ENCODE measurements at regions not wholly inside any gene's neighbourhood (a gene's known extent, or its start where the extent isn't known, plus 50 kb on each side); places are given as distances from the start of the nearest gene placed in this dataset.
"Not testable (repeated sequence)": the region's sequence is repeated elsewhere in the genome, so short reads cannot be mapped to it uniquely, and the experiment has no call there.

DNA sequence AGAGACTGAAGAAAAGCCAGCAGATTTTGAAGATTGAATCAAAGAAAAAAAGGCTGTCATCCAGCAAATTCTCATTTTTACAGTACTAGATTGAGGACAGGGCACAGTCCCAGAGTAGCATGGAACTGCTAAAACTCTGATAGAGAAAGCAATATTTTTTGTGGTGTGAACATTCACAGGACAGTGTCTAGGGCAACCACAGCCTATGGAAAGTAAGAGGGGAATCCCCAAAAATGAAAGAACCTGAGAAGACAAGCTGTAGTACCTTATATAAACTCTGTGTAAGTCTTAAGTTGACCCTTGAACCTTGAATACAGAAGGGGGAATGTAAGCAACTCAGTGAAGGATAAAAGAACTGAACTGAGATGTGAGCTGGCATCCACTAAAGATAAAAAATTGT, 540.3 kb downstream of the HINT1 start:
- H3K4me2 ChIP-seq (ENCODE audit: low read depth, low read length, poor library complexity, severe bottlenecking), result no peak overlapping the region
- no peak overlapping the region for H3K9ac ChIP-seq (ENCODE audit: low read length)
- no peaks in the 10 kb centered on the region for H3K79me2 ChIP-seq (ENCODE audit: low read length)
- no peaks in the 10 kb centered on the region for H3K9me2 ChIP-seq (replicated peaks; ENCODE audit: insufficient read depth, low read length)
- no peak overlapping the region for H3K27ac ChIP-seq (ENCODE audit: low read length)
- H3K9me3 ChIP-seq (ENCODE audit: low read length), result no peaks in the 10 kb centered on the region
- no peaks in the 10 kb centered on the region for H3K27me3 ChIP-seq (ENCODE audit: low read length)
- no peak for DNase-seq
- H3K4me3 ChIP-seq (ENCODE audit: low read length), result no peak overlapping the region
- H3K36me3 ChIP-seq (ENCODE audit: insufficient read depth, low read length), result no peaks in the 10 kb centered on the region
- H2AFZ ChIP-seq (ENCODE audit: low read length), result 0 out of 2 replicates have a peak overlapping the region, but pooled peaks have one; percentile 18
- no peaks in the 10 kb centered on the region for H4K20me1 ChIP-seq (ENCODE audit: insufficient read depth, low read depth, low read length)
- H3K4me1 ChIP-seq (ENCODE audit: low read length), result peaks cover 5% of the 10 kb centered on the region; the same call in 1 of the 2 replicates

GRCh38 chr5:130616161-130616560, 548.9 kb downstream of the HINT1 start:
- no peaks in the 10 kb centered on the region for H3K79me2 ChIP-seq (ENCODE audit: low read length)
- H4K20me1 ChIP-seq (ENCODE audit: insufficient read depth, low read depth, low read length), result no peaks in the 10 kb centered on the region
- no peak overlapping the region for H3K9ac ChIP-seq (ENCODE audit: low read length)
- H3K27ac ChIP-seq (ENCODE audit: low read length), result no peak overlapping the region
- no peak for DNase-seq
- no peak overlapping the region for H3K4me3 ChIP-seq (ENCODE audit: low read length)
- H3K4me1 ChIP-seq (ENCODE audit: low read length), result no peaks in the 10 kb centered on the region; the same call in 1 of the 2 replicates
- H3K9me2 ChIP-seq (replicated peaks; ENCODE audit: insufficient read depth, low read length), result no peaks in the 10 kb centered on the region
- no peaks in the 10 kb centered on the region for H3K9me3 ChIP-seq (ENCODE audit: low read length)
- H3K27me3 ChIP-seq (ENCODE audit: low read length), result no peaks in the 10 kb centered on the region
- no peaks in the 10 kb centered on the region for H3K36me3 ChIP-seq (ENCODE audit: insufficient read depth, low read length)
- H2AFZ ChIP-seq (ENCODE audit: low read length), result no peak overlapping the region
- no peak overlapping the region for H3K4me2 ChIP-seq (ENCODE audit: low read depth, low read length, poor library complexity, severe bottlenecking)

- Histone ChIP-seq H2AFZ (ENCODE audit: low read length) (no peak overlapping the region), H3K4me2 (ENCODE audit: low read depth, low read length, poor library complexity, severe bottlenecking) (peak overlapping the region; percentile 59), H3K27me3 (ENCODE audit: low read length) (no peaks in the 10 kb centered on the region), H3K36me3 (ENCODE audit: insufficient read depth, low read length) (no peaks in the 10 kb centered on the region), H3K79me2 (ENCODE audit: low read length) (no peaks in the 10 kb centered on the region), H3K4me1 (ENCODE audit: low read length) (peaks cover 51% of the 10 kb centered on the region), H3K9me2 (replicated peaks; ENCODE audit: insufficient read depth, low read length) (no peaks in the 10 kb centered on the region), H4K20me1 (ENCODE audit: insufficient read depth, low read depth, low read length) (no peaks in the 10 kb centered on the region), H3K9ac (ENCODE audit: low read length) (0 out of 2 replicates have a peak overlapping the region, but pooled peaks have one; percentile 4), H3K27ac (ENCODE audit: low read length) (peak overlapping the region; percentile 90), H3K4me3 (ENCODE audit: low read length) (0 out of 2 replicates have a peak overlapping the region, but pooled peaks have one; percentile 1), H3K9me3 (ENCODE audit: low read length) (no peaks in the 10 kb centered on the region)
- peak; percentile 95 for DNase-seq
These were observed 559.8 kb downstream of the HINT1 start for GRCh38 chr5:130605234-130605633.

GRCh38 chr5:130596647-130597046, 568.4 kb downstream of the HINT1 start:
- not testable (repeated sequence) for H3K36me3 ChIP-seq (ENCODE audit: insufficient read depth, low read length); H2AFZ ChIP-seq (ENCODE audit: low read length); H3K9me2 ChIP-seq (replicated peaks; ENCODE audit: insufficient read depth, low read length); DNase-seq; H3K4me2 ChIP-seq (ENCODE audit: low read depth, low read length, poor library complexity, severe bottlenecking); H3K79me2 ChIP-seq (ENCODE audit: low read length); H3K27me3 ChIP-seq (ENCODE audit: low read length); H3K9ac ChIP-seq (ENCODE audit: low read length); H3K27ac ChIP-seq (ENCODE audit: low read length); H3K9me3 ChIP-seq (ENCODE audit: low read length); H4K20me1 ChIP-seq (ENCODE audit: insufficient read depth, low read depth, low read length); H3K4me3 ChIP-seq (ENCODE audit: low read length)
- peaks cover 12% of the 10 kb centered on the region for H3K4me1 ChIP-seq (ENCODE audit: low read length)

GRCh38 chr5:130580264-130580663, 584.8 kb downstream of the HINT1 start:
- no peaks in the 10 kb centered on the region for H3K9me2 ChIP-seq (replicated peaks; ENCODE audit: insufficient read depth, low read length)
- no peaks in the 10 kb centered on the region for H3K9me3 ChIP-seq (ENCODE audit: low read length)
- H3K36me3 ChIP-seq (ENCODE audit: insufficient read depth, low read length), result no peaks in the 10 kb centered on the region
- no peak overlapping the region for H3K9ac ChIP-seq (ENCODE audit: low read length)
- H2AFZ ChIP-seq (ENCODE audit: low read length), result 0 out of 2 replicates have a peak overlapping the region, but pooled peaks have one; percentile 45
- H3K4me2 ChIP-seq (ENCODE audit: low read depth, low read length, poor library complexity, severe bottlenecking), result no peak overlapping the region
- H3K79me2 ChIP-seq (ENCODE audit: low read length), result no peaks in the 10 kb centered on the region
- H3K27me3 ChIP-seq (ENCODE audit: low read length), result no peaks in the 10 kb centered on the region
- H4K20me1 ChIP-seq (ENCODE audit: insufficient read depth, low read depth, low read length), result no peaks in the 10 kb centered on the region
- H3K4me1 ChIP-seq (ENCODE audit: low read length), result peaks cover 4% of the 10 kb centered on the region; the same call in 1 of the 2 replicates
- H3K27ac ChIP-seq (ENCODE audit: low read length), result no peak overlapping the region
- H3K4me3 ChIP-seq (ENCODE audit: low read length), result no peak overlapping the region
- DNase-seq, result no peak

DNA sequence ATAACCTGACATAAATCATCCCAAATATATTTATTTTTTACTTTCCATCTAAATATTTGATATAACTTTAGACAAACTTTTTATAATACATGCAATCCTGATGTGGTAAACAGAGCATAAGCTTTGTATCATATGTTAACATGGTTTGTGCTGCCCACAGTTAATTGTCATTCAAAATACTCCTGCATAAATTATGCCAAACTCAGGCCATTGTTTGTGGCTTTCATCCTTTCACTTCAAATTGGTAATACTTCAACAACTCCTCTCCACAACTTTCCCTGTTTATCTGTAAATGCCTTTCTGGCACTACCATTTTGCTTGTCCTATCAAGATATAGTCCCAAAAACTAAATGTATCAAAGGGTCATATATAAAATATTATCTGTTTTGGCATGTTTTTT, 586.7 kb downstream of the HINT1 start:
- H3K9me2 ChIP-seq (replicated peaks; ENCODE audit: insufficient read depth, low read length), result no peaks in the 10 kb centered on the region
- no peaks in the 10 kb centered on the region; the same call in 1 of the 2 replicates for H3K4me1 ChIP-seq (ENCODE audit: low read length)
- H3K9ac ChIP-seq (ENCODE audit: low read length), result no peak overlapping the region
- H3K79me2 ChIP-seq (ENCODE audit: low read length), result no peaks in the 10 kb centered on the region
- H3K36me3 ChIP-seq (ENCODE audit: insufficient read depth, low read length), result no peaks in the 10 kb centered on the region
- no peak overlapping the region for H3K27ac ChIP-seq (ENCODE audit: low read length)
- DNase-seq, result no peak
- no peaks in the 10 kb centered on the region for H3K9me3 ChIP-seq (ENCODE audit: low read length)
- no peak overlapping the region for H3K4me3 ChIP-seq (ENCODE audit: low read length)
- no peak overlapping the region for H3K4me2 ChIP-seq (ENCODE audit: low read depth, low read length, poor library complexity, severe bottlenecking)
- H4K20me1 ChIP-seq (ENCODE audit: insufficient read depth, low read depth, low read length), result no peaks in the 10 kb centered on the region
- H3K27me3 ChIP-seq (ENCODE audit: low read length), result no peaks in the 10 kb centered on the region
- no peak overlapping the region for H2AFZ ChIP-seq (ENCODE audit: low read length)

- H3K9ac ChIP-seq (ENCODE audit: low read length), result no peak overlapping the region
These were observed 594.0 kb downstream of the HINT1 start for GRCh38 chr5:130571076-130571475.

GRCh38 chr5:130568791-130569190, 596.3 kb downstream of the HINT1 start:
- H3K4me2 ChIP-seq (ENCODE audit: low read depth, low read length, poor library complexity, severe bottlenecking), result no peak overlapping the region
- H3K9ac ChIP-seq (ENCODE audit: low read length), result no peak overlapping the region

More at GRCh38 chr5:130571076-130571475, 594.0 kb downstream of the HINT1 start:
- Histone ChIP-seq H3K79me2 (ENCODE audit: low read length) (no peaks in the 10 kb centered on the region), H3K4me1 (ENCODE audit: low read length) (no peaks in the 10 kb centered on the region; the same call in 1 of the 2 replicates), H3K27ac (ENCODE audit: low read length) (no peak overlapping the region), H3K27me3 (ENCODE audit: low read length) (no peaks in the 10 kb centered on the region), H2AFZ (ENCODE audit: low read length) (no peak overlapping the region), H3K9me2 (replicated peaks; ENCODE audit: insufficient read depth, low read length) (no peaks in the 10 kb centered on the region), H3K4me2 (ENCODE audit: low read depth, low read length, poor library complexity, severe bottlenecking) (no peak overlapping the region), H4K20me1 (ENCODE audit: insufficient read depth, low read depth, low read length) (no peaks in the 10 kb centered on the region), H3K9me3 (ENCODE audit: low read length) (no peaks in the 10 kb centered on the region), H3K4me3 (ENCODE audit: low read length) (no peak overlapping the region), H3K36me3 (ENCODE audit: insufficient read depth, low read length) (no peaks in the 10 kb centered on the region)
- no peak for DNase-seq

More at GRCh38 chr5:130568791-130569190, 596.3 kb downstream of the HINT1 start:
- Histone ChIP-seq H3K79me2 (ENCODE audit: low read length) (no peaks in the 10 kb centered on the region), H3K4me1 (ENCODE audit: low read length) (no peaks in the 10 kb centered on the region; the same call in 1 of the 2 replicates), H3K27ac (ENCODE audit: low read length) (no peak overlapping the region), H3K36me3 (ENCODE audit: insufficient read depth, low read length) (no peaks in the 10 kb centered on the region), H4K20me1 (ENCODE audit: insufficient read depth, low read depth, low read length) (no peaks in the 10 kb centered on the region), H2AFZ (ENCODE audit: low read length) (no peak overlapping the region), H3K27me3 (ENCODE audit: low read length) (no peaks in the 10 kb centered on the region), H3K4me3 (ENCODE audit: low read length) (no peak overlapping the region), H3K9me3 (ENCODE audit: low read length) (no peaks in the 10 kb centered on the region), H3K9me2 (replicated peaks; ENCODE audit: insufficient read depth, low read length) (no peaks in the 10 kb centered on the region)
- no peak for DNase-seq

Data from Karpas-422 (cell line).